ENCODE measurements at regions not wholly inside any gene's neighbourhood (a gene's known extent, or its start where the extent isn't known, plus 50 kb on each side); places are given as distances from the start of the nearest gene placed in this dataset.
"Not testable (repeated sequence)": the region's sequence is repeated elsewhere in the genome, so short reads cannot be mapped to it uniquely, and the experiment has no call there.

DNA sequence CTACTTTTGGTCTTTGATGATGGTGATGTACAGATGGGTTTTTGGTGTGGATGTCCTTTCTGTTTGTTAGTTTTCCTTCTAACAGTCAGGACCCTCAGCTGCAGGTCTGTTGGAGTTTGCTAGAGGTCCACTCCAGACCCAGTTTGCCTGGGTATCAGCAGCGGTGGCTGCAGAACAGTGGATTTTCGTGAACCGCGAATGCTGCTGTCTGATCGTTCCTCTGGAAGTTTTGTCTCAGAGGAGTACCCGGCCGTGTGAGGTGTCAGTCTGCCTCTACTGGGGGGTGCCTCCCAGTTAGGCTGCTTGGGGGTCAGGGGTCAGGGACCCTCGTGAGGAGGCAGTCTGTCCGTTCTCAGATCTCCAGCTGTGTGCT is 56.6 kb upstream of the TNFAIP8 start:
- TF ChIP-seq CSDC2 (CRISPR knock-in tag; IDR thresholded peaks at IDR 0.05); OSR1 (CRISPR knock-in tag; IDR thresholded peaks at IDR 0.05); ARNTL (CRISPR knock-in tag; IDR thresholded peaks at IDR 0.05; ENCODE audit: borderline replicate concordance, low read depth); ESRRG (CRISPR knock-in tag; IDR thresholded peaks at IDR 0.05); ZNF8 (CRISPR knock-in tag; IDR thresholded peaks at IDR 0.05); ZC3H10 (CRISPR knock-in tag; IDR thresholded peaks at IDR 0.05); GLIS3 (CRISPR knock-in tag; IDR thresholded peaks at IDR 0.05); BACH2 (CRISPR knock-in tag; IDR thresholded peaks at IDR 0.05; ENCODE audit: borderline replicate concordance); ZFP30 (CRISPR knock-in tag; IDR thresholded peaks at IDR 0.05); SNAI2 (CRISPR knock-in tag; IDR thresholded peaks at IDR 0.05); ZNF70 (CRISPR knock-in tag; IDR thresholded peaks at IDR 0.05); TCF4 (CRISPR knock-in tag; IDR thresholded peaks at IDR 0.05; ENCODE audit: borderline replicate concordance): not testable (repeated sequence)
- TF ChIP-seq, protein P1, sequence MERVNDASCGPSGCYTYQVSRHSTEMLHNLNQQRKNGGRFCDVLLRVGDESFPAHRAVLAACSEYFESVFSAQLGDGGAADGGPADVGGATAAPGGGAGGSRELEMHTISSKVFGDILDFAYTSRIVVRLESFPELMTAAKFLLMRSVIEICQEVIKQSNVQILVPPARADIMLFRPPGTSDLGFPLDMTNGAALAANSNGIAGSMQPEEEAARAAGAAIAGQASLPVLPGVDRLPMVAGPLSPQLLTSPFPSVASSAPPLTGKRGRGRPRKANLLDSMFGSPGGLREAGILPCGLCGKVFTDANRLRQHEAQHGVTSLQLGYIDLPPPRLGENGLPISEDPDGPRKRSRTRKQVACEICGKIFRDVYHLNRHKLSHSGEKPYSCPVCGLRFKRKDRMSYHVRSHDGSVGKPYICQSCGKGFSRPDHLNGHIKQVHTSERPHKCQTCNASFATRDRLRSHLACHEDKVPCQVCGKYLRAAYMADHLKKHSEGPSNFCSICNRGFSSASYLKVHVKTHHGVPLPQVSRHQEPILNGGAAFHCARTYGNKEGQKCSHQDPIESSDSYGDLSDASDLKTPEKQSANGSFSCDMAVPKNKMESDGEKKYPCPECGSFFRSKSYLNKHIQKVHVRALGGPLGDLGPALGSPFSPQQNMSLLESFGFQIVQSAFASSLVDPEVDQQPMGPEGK (CRISPR knock-in tag; IDR thresholded peaks at IDR 0.05; ENCODE audit: borderline replicate concordance) = not testable (repeated sequence)
